GM04503 (cell line): ENCODE measurements at regions not wholly inside any gene's neighbourhood (a gene's known extent, or its start where the extent isn't known, plus 50 kb on each side); places are given as distances from the start of the nearest gene placed in this dataset.

ENCODE experiments used
- DNase-seq: peaks from one replicate; pipeline ENCODE4 v3.0.0-alpha.2; 2012; ENCODE audit warnings: low read depth

- DNase-seq = no peak
These were observed 343.8 kb downstream of the EPHA4 start for GRCh38 chr2:221228214-221228769.

GRCh38 chr2:221229099-221229498 lies 343.0 kb downstream of the EPHA4 start:
- DNase-seq = no peak

GRCh38 chr2:221231511-221231910 lies 340.6 kb downstream of the EPHA4 start:
- DNase-seq = no peak

- no peak for DNase-seq
These were observed 336.2 kb downstream of the EPHA4 start for GRCh38 chr2:221235941-221236340.

GRCh38 chr2:221241072-221241471 lies 331.0 kb downstream of the EPHA4 start:
- no peak for DNase-seq

- DNase-seq = no peak
These were observed 328.3 kb downstream of the EPHA4 start for GRCh38 chr2:221243771-221244170.

- DNase-seq = no peak
These were observed 327.1 kb downstream of the EPHA4 start for GRCh38 chr2:221245045-221245444.

GRCh38 chr2:221245772-221246171 lies 326.3 kb downstream of the EPHA4 start:
- DNase-seq = no peak

GRCh38 chr2:221254299-221254698 lies 317.8 kb downstream of the EPHA4 start:
- no peak for DNase-seq

GRCh38 chr2:221255862-221256261 lies 316.2 kb downstream of the EPHA4 start:
- DNase-seq = no peak

- no peak for DNase-seq
These were observed 313.6 kb downstream of the EPHA4 start for GRCh38 chr2:221258464-221258863.

- DNase-seq = no peak
These were observed 309.5 kb downstream of the EPHA4 start for GRCh38 chr2:221262651-221263050.

- no peak for DNase-seq
These were observed 308.5 kb downstream of the EPHA4 start for GRCh38 chr2:221263573-221263972.

- DNase-seq = no peak
These were observed 307.8 kb downstream of the EPHA4 start for GRCh38 chr2:221264318-221264717.

- DNase-seq = no peak
These were observed 304.2 kb downstream of the EPHA4 start for GRCh38 chr2:221267773-221268425.

- DNase-seq = no peak
These were observed 303.5 kb downstream of the EPHA4 start for GRCh38 chr2:221268631-221269030.

GRCh38 chr2:221270806-221271205 lies 301.3 kb downstream of the EPHA4 start:
- DNase-seq = no peak

- DNase-seq = no peak
These were observed 299.4 kb downstream of the EPHA4 start for GRCh38 chr2:221272729-221273128.

GRCh38 chr2:221276033-221276432 lies 296.1 kb downstream of the EPHA4 start:
- DNase-seq = no peak

GRCh38 chr2:221276601-221277000 lies 295.5 kb downstream of the EPHA4 start:
- no peak for DNase-seq

- no peak for DNase-seq
These were observed 289.7 kb downstream of the EPHA4 start for GRCh38 chr2:221282386-221282785.

- DNase-seq = peak; percentile 59
These were observed 288.1 kb downstream of the EPHA4 start for GRCh38 chr2:221283896-221284545.

GRCh38 chr2:221285148-221285547 lies 287.0 kb downstream of the EPHA4 start:
- no peak for DNase-seq

GRCh38 chr2:221286406-221286805 lies 285.7 kb downstream of the EPHA4 start:
- no peak for DNase-seq
